Fibroblast of villous mesenchyme (primary cell): ENCODE measurements at regions not wholly inside any gene's neighbourhood (a gene's known extent, or its start where the extent isn't known, plus 50 kb on each side); places are given as distances from the start of the nearest gene placed in this dataset.

Experiments used
- DNase-seq: peaks from one replicate; pipeline ENCODE4 v3.0.0-alpha.2; 2010; ENCODE audit warnings: low read depth
- H3K4me3 ChIP-seq: 2 replicates; pipeline ENCODE4 v1.5.1; 2011; ENCODE audit warnings: low read depth, mild to moderate bottlenecking, low read length
- CTCF ChIP-seq: IDR thresholded peaks from 2 replicates; pipeline ENCODE4 v1.5.1; 2012; ENCODE audit warnings: low read depth, mild to moderate bottlenecking, low read length; ENCODE audit not compliant: insufficient read depth

- H3K4me3 ChIP-seq, result no peak overlapping the region
- DNase-seq, result no peak
- no peak for TF ChIP-seq CTCF
These were observed 50.0 kb upstream of the ABLIM1 start for GRCh38 chr10:114708084-114708483.

GRCh38 chr10:114708717-114709335, 50.8 kb upstream of the ABLIM1 start:
- no peak overlapping the region for H3K4me3 ChIP-seq
- peak; percentile 83 for DNase-seq
- TF ChIP-seq CTCF, result no peak

- TF ChIP-seq CTCF, result no peak
- no peak overlapping the region for H3K4me3 ChIP-seq
- no peak for DNase-seq
These were observed 51.9 kb upstream of the ABLIM1 start for GRCh38 chr10:114709984-114710383.

- H3K4me3 ChIP-seq, result no peak overlapping the region
- no peak for DNase-seq
- TF ChIP-seq CTCF, result no peak
These were observed 53.2 kb upstream of the ABLIM1 start for GRCh38 chr10:114711176-114711868.

- no peak for TF ChIP-seq CTCF
- H3K4me3 ChIP-seq, result no peak overlapping the region
- DNase-seq, result no peak
These were observed 53.8 kb upstream of the ABLIM1 start for GRCh38 chr10:114711869-114712250.

GRCh38 chr10:114713525-114714090, 55.5 kb upstream of the ABLIM1 start:
- no peak overlapping the region for H3K4me3 ChIP-seq
- no peak for DNase-seq
- TF ChIP-seq CTCF, result no peak
